Liver (tissue), 8 donors: ENCODE measurements at regions not wholly inside any gene's neighbourhood (a gene's known extent, or its start where the extent isn't known, plus 50 kb on each side); places are given as distances from the start of the nearest gene placed in this dataset.

ENCODE experiments used
- DNase-seq: peaks from one replicate; pipeline ENCODE4 v3.0.0-alpha.2; 2017; ENCODE audit warnings: low spot score
- H3K27ac ChIP-seq, 2 donors: one replicate each; pipeline ENCODE4 v1.7.0; 2013; ENCODE audit warnings: inconsistent platforms in 2 of 2, low read length in 2 of 2, control low read depth in 1 of 2, low read depth in 1 of 2, mild to moderate bottlenecking in 1 of 2
- H3K27me3 ChIP-seq, 4 donors: one replicate each; pipeline versions ENCODE4 v1.6.1 to v1.7.0; 2013; ENCODE audit warnings: low read length in 3 of 4, inconsistent platforms in 1 of 4, mild to moderate bottlenecking in 1 of 4, moderate library complexity in 1 of 4; ENCODE audit not compliant: control insufficient read depth in 4 of 4, insufficient read depth in 4 of 4
- H3K36me3 ChIP-seq, 4 donors: one replicate each; pipeline versions ENCODE4 v1.6.1 to v1.7.0; 2013; ENCODE audit warnings: low read length in 3 of 4, mild to moderate bottlenecking in 3 of 4, low read depth in 1 of 4, moderate library complexity in 1 of 4; ENCODE audit not compliant: control insufficient read depth in 4 of 4, insufficient read depth in 3 of 4
- H3K4me1 ChIP-seq, 4 donors: one replicate each; pipeline versions ENCODE4 v1.6.1 to v1.7.0; 2013; ENCODE audit warnings: low read length in 3 of 4, mild to moderate bottlenecking in 3 of 4, moderate library complexity in 1 of 4; ENCODE audit not compliant: control insufficient read depth in 4 of 4, insufficient read depth in 4 of 4
- H3K4me3 ChIP-seq, 3 donors: one replicate each; pipeline versions ENCODE4 v1.6.1 to v1.7.0; 2013; ENCODE audit warnings: low read length in 3 of 3, control low read depth in 1 of 3, low read depth in 1 of 3, mild to moderate bottlenecking in 1 of 3
- H3K9ac ChIP-seq, 2 donors: one replicate each; pipeline ENCODE4 v1.7.0; 2013; ENCODE audit warnings: low read length in 2 of 2, mild to moderate bottlenecking in 2 of 2, moderate library complexity in 2 of 2, control low read depth in 1 of 2, low read depth in 1 of 2
- H3K9me3 ChIP-seq, 4 donors: one replicate each; pipeline versions ENCODE4 v1.6.1 to v1.7.0; 2013; ENCODE audit warnings: low read length in 3 of 4; ENCODE audit not compliant: control insufficient read depth in 4 of 4
- ATF3 ChIP-seq: IDR thresholded peaks from 2 replicates; pipeline ENCODE4 v1.6.1; 2016; ENCODE audit warnings: antibody characterized with exemption
- CTCF ChIP-seq: fragments of 150-350 bp; IDR thresholded peaks from 2 replicates; pipeline ENCODE4 v1.5.1; 2017; ENCODE audit warnings: improper control_type of control experiment, low read depth, low read length; ENCODE audit not compliant: missing input control
- EGR1 ChIP-seq, 2 donors: IDR thresholded peaks; 2 replicates each; pipeline ENCODE4 v1.6.1; 2016 to 2018; ENCODE audit warnings: antibody characterized with exemption in 2 of 2, low read depth in 2 of 2
- FOXA1 ChIP-seq: IDR thresholded peaks from 2 replicates; pipeline ENCODE4 v1.6.1; 2016; ENCODE audit warnings: antibody characterized with exemption
- GABPA ChIP-seq, 2 donors: IDR thresholded peaks in 1 of 2; conservative IDR thresholded peaks in 1 of 2; 2 replicates each; pipeline ENCODE4 v1.6.1; 2016; ENCODE audit warnings: antibody characterized with exemption in 2 of 2, mild to moderate bottlenecking in 1 of 2, moderate library complexity in 1 of 2
- HNF4A ChIP-seq, 2 donors: conservative IDR thresholded peaks; 2 replicates each; pipeline ENCODE4 v1.6.1; 2016; ENCODE audit warnings: antibody characterized with exemption in 2 of 2, mild to moderate bottlenecking in 2 of 2
- HNF4G ChIP-seq: IDR thresholded peaks from 2 replicates; pipeline ENCODE4 v1.6.1; 2016; ENCODE audit warnings: antibody characterized with exemption
- JUND ChIP-seq, 2 donors: IDR thresholded peaks; 2 replicates each; pipeline ENCODE4 v1.6.1; 2016; ENCODE audit warnings: antibody characterized with exemption in 2 of 2
- MAX ChIP-seq: IDR thresholded peaks from 2 replicates; pipeline ENCODE4 v1.6.1; 2016; ENCODE audit warnings: antibody characterized with exemption
- NR2F2 ChIP-seq: IDR thresholded peaks from 2 replicates; pipeline ENCODE4 v1.6.1; 2016; ENCODE audit warnings: antibody characterized with exemption
- RAD21 ChIP-seq, 2 donors: IDR thresholded peaks; 2 replicates each; pipeline ENCODE4 v1.6.1; 2016; ENCODE audit warnings: antibody characterized with exemption in 2 of 2, mild to moderate bottlenecking in 2 of 2
- REST ChIP-seq: IDR thresholded peaks from 2 replicates; pipeline ENCODE4 v1.6.1; 2016; ENCODE audit warnings: antibody characterized with exemption, mild to moderate bottlenecking
- RXRA ChIP-seq, 2 donors: IDR thresholded peaks; 2 replicates each; pipeline ENCODE4 v1.6.1; 2017 to 2018; ENCODE audit warnings: antibody characterized with exemption in 2 of 2, mild to moderate bottlenecking in 1 of 2
- TAF1 ChIP-seq: conservative IDR thresholded peaks from 2 replicates; pipeline ENCODE4 v1.6.1; 2016; ENCODE audit warnings: antibody characterized with exemption, mild to moderate bottlenecking
- YY1 ChIP-seq: IDR thresholded peaks from 2 replicates; pipeline ENCODE4 v1.6.1; 2016; ENCODE audit warnings: antibody characterized with exemption, mild to moderate bottlenecking
- ZBTB33 ChIP-seq: IDR thresholded peaks from 2 replicates; pipeline ENCODE4 v1.6.1; 2016; ENCODE audit warnings: antibody characterized with exemption
- WGBS: extraction: QIAGEN DNeasy Blood & Tissue Kit; methylation state at CpG from one replicate; pipeline ENCODE4 v1.1.7; 2013; 5-methylcytosine and 5-hydroxymethylcytosine counted together
- donor health status: healthy.
- donor health status: healthy.
- donor health status: healthy.
- donor health status: healthy.
- donor health status: healthy.

- Histone ChIP-seq H3K4me1 (no peaks in the 10 kb centered on the region), H3K9ac (no peak overlapping the region), H3K36me3 (no peaks in the 10 kb centered on the region), H3K4me3 (no peak overlapping the region), H3K27me3 (no peaks in the 10 kb centered on the region), H3K27ac (no peak overlapping the region), H3K9me3 (no peaks in the 10 kb centered on the region)
- no peak for DNase-seq
- 72% methylated on average over 2 of the region's 2 CpGs for WGBS
- TF ChIP-seq YY1 = no peak
- no peak for TF ChIP-seq HNF4A (conservative IDR thresholded peaks at IDR 0.05)
Observed at GRCh38 chr14:53793790-53794505, 162.7 kb downstream of the BMP4 start.

GRCh38 chr14:53792909-53793308, 163.7 kb downstream of the BMP4 start:
- Histone ChIP-seq H3K27me3 (no peaks in the 10 kb centered on the region), H3K36me3 (no peaks in the 10 kb centered on the region), H3K27ac (no peak overlapping the region), H3K9ac (no peak overlapping the region), H3K4me1 (no peaks in the 10 kb centered on the region), H3K4me3 (no peak overlapping the region), H3K9me3 (no peaks in the 10 kb centered on the region)
- WGBS = 93% methylated on average over 1 of the region's 1 CpG
- TF ChIP-seq RAD21 (IDR thresholded peaks at IDR 0.05) (peak; percentile 55 to 63), REST (no peak)
- DNase-seq = no peak

- H3K27ac ChIP-seq = no peak overlapping the region
- no peaks in the 10 kb centered on the region for H3K27me3 ChIP-seq
- H3K9ac ChIP-seq = no peak overlapping the region
- no peaks in the 10 kb centered on the region for H3K9me3 ChIP-seq
- no peaks in the 10 kb centered on the region for H3K36me3 ChIP-seq
- WGBS = 86% methylated on average over 3 of the region's 3 CpGs
- no peaks in the 10 kb centered on the region for H3K4me1 ChIP-seq
- DNase-seq = no peak
- no peak for TF ChIP-seq GABPA (IDR thresholded peaks at IDR 0.05 in 1 of 2, conservative IDR thresholded peaks at IDR 0.05 in 1 of 2)
- no peak for TF ChIP-seq ZBTB33
- no peak for TF ChIP-seq MAX
- TF ChIP-seq JUND (IDR thresholded peaks at IDR 0.05) = no peak
- no peak for TF ChIP-seq FOXA1
- no peak for TF ChIP-seq NR2F2
- no peak for TF ChIP-seq YY1
- TF ChIP-seq EGR1 (IDR thresholded peaks at IDR 0.05; ENCODE audit: low read depth in 2 of 2) = no peak
- no peak for TF ChIP-seq HNF4G
- TF ChIP-seq ATF3 = no peak
- TF ChIP-seq HNF4A (conservative IDR thresholded peaks at IDR 0.05) = no peak
- TF ChIP-seq RXRA (IDR thresholded peaks at IDR 0.05) = no peak
- no peak for TF ChIP-seq CTCF
- no peak for TF ChIP-seq TAF1
- no peak overlapping the region for H3K4me3 ChIP-seq
Observed at GRCh38 chr14:53790731-53791500, 165.7 kb downstream of the BMP4 start.
